ENCODE measurements at regions not wholly inside any gene's neighbourhood (a gene's known extent, or its start where the extent isn't known, plus 50 kb on each side); places are given as distances from the start of the nearest gene placed in this dataset.

GRCh38 chr5:118657576-118657975, 330.8 kb downstream of the DTWD2 start:
- no peaks in the 10 kb centered on the region for H3K27me3 ChIP-seq
- no peak overlapping the region for H3K4me3 ChIP-seq
- no CpG with 5 or more reads among the region's 1 CpG for WGBS, 2 donors (ENCODE audit: low coverage in 1 of 2)
- no peaks in the 10 kb centered on the region for H3K36me3 ChIP-seq
- no peak for ATAC-seq
- peaks cover 0 to 6% (median 0%) of the 10 kb centered on the region in 3 donors for H3K9me3 ChIP-seq
- TF ChIP-seq POLR2AphosphoS5 (IDR thresholded peaks at IDR 0.05) (no peak), POLR2A (IDR thresholded peaks at IDR 0.05) (no peak), EP300 (IDR thresholded peaks at IDR 0.05) (no peak), CTCF (IDR thresholded peaks at IDR 0.05) (no peak)
- H3K27ac ChIP-seq, result no peak overlapping the region
- H3K4me1 ChIP-seq, result peaks cover 0 to 21% (median 2%) of the 10 kb centered on the region in 3 donors

- ATAC-seq, result no peak
- 13 to 40% methylated on average over 1 of the region's 1 CpG for WGBS, 2 donors (ENCODE audit: low coverage in 1 of 2)
Observed at GRCh38 chr5:118653872-118654271, 334.5 kb downstream of the DTWD2 start.

DNA sequence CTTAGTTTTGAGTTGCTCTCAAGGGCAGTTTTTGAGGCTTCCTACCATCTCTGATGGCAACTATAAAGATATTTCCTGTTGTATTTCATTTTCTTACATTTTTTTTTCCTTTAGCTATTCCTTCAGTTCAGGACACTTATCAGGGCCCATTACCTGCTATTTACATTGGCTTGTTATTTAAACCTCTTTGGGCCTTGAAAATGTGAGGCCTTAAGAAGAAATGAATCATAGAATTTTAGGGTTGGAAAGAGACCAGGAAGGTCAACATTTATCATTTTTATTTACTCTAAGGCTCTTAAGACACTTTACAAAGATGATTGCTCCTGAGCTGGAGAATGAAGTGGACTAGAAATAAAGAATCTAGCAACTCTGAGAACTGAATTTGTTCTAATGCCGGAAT, 335.2 kb downstream of the DTWD2 start:
- Histone ChIP-seq H3K9me3 (peaks cover 0 to 6% (median 0%) of the 10 kb centered on the region in 3 donors), H3K4me1 (peaks cover 0 to 38% (median 2%) of the 10 kb centered on the region in 3 donors), H3K27me3 (no peaks in the 10 kb centered on the region), H3K27ac (peak overlapping the region in 1 of 4 donors; percentile 47), H3K36me3 (no peaks in the 10 kb centered on the region), H3K4me3 (no peak overlapping the region)
- WGBS, 2 donors (ENCODE audit: low coverage in 1 of 2), result 65 to 88% methylated on average over 1 of the region's 1 CpG
- ATAC-seq, result no peak
- no peak for TF ChIP-seq POLR2AphosphoS5 (IDR thresholded peaks at IDR 0.05)
- TF ChIP-seq POLR2A (IDR thresholded peaks at IDR 0.05), result no peak
- no peak for TF ChIP-seq CTCF (IDR thresholded peaks at IDR 0.05)
- no peak for TF ChIP-seq EP300 (IDR thresholded peaks at IDR 0.05)

More at GRCh38 chr5:118653872-118654271, 334.5 kb downstream of the DTWD2 start:
- TF ChIP-seq POLR2A (IDR thresholded peaks at IDR 0.05) (no peak), POLR2AphosphoS5 (IDR thresholded peaks at IDR 0.05) (no peak)
- peaks cover 0 to 6% (median 0%) of the 10 kb centered on the region in 3 donors for H3K9me3 ChIP-seq
- no peak overlapping the region for H3K4me3 ChIP-seq
- no peaks in the 10 kb centered on the region for H3K36me3 ChIP-seq
- peaks cover 0 to 38% (median 2%) of the 10 kb centered on the region in 3 donors for H3K4me1 ChIP-seq
- H3K27me3 ChIP-seq, result no peaks in the 10 kb centered on the region
- peak overlapping the region in 1 of 4 donors; percentile 29 for H3K27ac ChIP-seq

DNA sequence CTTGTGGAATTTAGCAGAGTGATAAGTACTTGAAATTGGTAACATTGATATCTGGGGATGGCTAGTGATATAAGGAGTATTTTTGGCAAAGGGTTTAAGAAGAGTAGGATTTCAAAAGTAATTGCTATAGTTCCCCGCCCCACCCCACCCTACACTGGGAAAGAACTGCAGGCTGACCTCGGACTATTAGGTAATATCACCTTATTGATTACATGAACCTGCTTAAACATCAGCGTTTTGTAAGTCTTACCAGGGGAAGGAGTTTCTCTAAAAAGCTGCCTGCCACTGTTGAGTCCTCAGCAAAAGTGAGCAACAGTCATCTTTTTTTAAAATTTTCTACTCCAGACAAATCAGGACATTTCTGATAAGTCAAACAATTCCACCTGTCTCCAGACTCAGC, 337.3 kb downstream of the DTWD2 start:
- peaks cover 0 to 38% (median 2%) of the 10 kb centered on the region in 3 donors for H3K4me1 ChIP-seq
- H3K27me3 ChIP-seq, result no peaks in the 10 kb centered on the region
- H3K36me3 ChIP-seq, result no peaks in the 10 kb centered on the region
- WGBS, 2 donors (ENCODE audit: low coverage in 1 of 2), result no CpG with 5 or more reads among the region's 3 CpGs
- H3K9me3 ChIP-seq, result no peaks in the 10 kb centered on the region
- no peak for ATAC-seq
- TF ChIP-seq CTCF (IDR thresholded peaks at IDR 0.05), result no peak
- no peak for TF ChIP-seq POLR2A (IDR thresholded peaks at IDR 0.05)
- TF ChIP-seq EP300 (IDR thresholded peaks at IDR 0.05), result no peak
- TF ChIP-seq POLR2AphosphoS5 (IDR thresholded peaks at IDR 0.05), result no peak
- H3K4me3 ChIP-seq, result no peak overlapping the region
- H3K27ac ChIP-seq, result peak overlapping the region in 2 of 4 donors; percentile 39 to 57

DNA sequence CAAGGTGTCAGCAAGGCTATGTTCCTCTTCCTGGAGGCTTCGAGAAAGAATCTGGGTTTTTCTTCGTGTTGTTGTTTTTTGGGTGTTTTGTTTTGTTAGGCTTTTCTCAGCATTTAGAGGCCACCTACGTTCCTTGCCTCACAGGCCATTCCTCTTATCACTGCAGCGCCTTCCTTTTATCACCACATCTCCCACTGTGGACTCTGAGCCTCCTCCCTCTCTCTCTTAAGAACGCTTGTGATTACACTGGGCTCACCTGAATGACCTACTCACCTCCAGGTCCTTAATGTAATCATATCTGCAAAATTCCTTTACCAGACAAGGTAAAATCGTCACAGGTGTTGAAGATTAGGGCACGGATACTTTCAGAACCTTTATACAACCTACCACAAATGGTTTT, 340.8 kb downstream of the DTWD2 start:
- TF ChIP-seq POLR2AphosphoS5 (IDR thresholded peaks at IDR 0.05), result no peak
- 82 to 90% methylated on average over 5 to 7 of the region's 7 CpGs for WGBS, 2 donors (ENCODE audit: low coverage in 1 of 2)
- Histone ChIP-seq H3K36me3 (no peaks in the 10 kb centered on the region), H3K9me3 (no peaks in the 10 kb centered on the region), H3K4me3 (no peak overlapping the region), H3K27me3 (no peaks in the 10 kb centered on the region), H3K27ac (no peak overlapping the region), H3K4me1 (peaks cover 0 to 18% (median 0%) of the 10 kb centered on the region in 3 donors)
- ATAC-seq, result no peak

- no peak for TF ChIP-seq CTCF (IDR thresholded peaks at IDR 0.05)
- TF ChIP-seq EP300 (IDR thresholded peaks at IDR 0.05), result no peak
- TF ChIP-seq POLR2A (IDR thresholded peaks at IDR 0.05), result no peak
- TF ChIP-seq POLR2AphosphoS5 (IDR thresholded peaks at IDR 0.05), result no peak
- Histone ChIP-seq H3K36me3 (no peaks in the 10 kb centered on the region), H3K27me3 (no peaks in the 10 kb centered on the region), H3K27ac (no peak overlapping the region), H3K4me3 (no peak overlapping the region), H3K4me1 (peaks cover 0 to 17% (median 0%) of the 10 kb centered on the region in 3 donors), H3K9me3 (no peaks in the 10 kb centered on the region)
- ATAC-seq, result no peak
- WGBS, 2 donors (ENCODE audit: low coverage in 1 of 2), result 72% methylated on average over 5 of the region's 6 CpGs; no CpG with 5 or more reads in 1 of the 2 donors
Observed at GRCh38 chr5:118646917-118647316, 341.4 kb downstream of the DTWD2 start.
